GM12878 (cell line): ENCODE measurements at regions not wholly inside any gene's neighbourhood (a gene's known extent, or its start where the extent isn't known, plus 50 kb on each side); places are given as distances from the start of the nearest gene placed in this dataset.

ENCODE experiments used
- ATAC-seq: fragments of 200-7000 bp; cut with Tn5 transposase; 3 replicates; pipeline ENCODE4 v1.9.1; 2020; ENCODE audit warnings: mild to moderate bottlenecking, moderate library complexity
- BruUV-seq: library from RNA; stranded (reverse); fragments of 400-500 nt; replicated peaks from 2 replicates; lab custom pipeline; 2021; lab: Mats Ljungman, UMichigan
- CTCF ChIA-PET: fragments of 300-600 bp; sonication (Branson Sonifier 250); formaldehyde crosslinking; extraction: SDS; loops from one replicate; lab custom pipeline; 2021; ENCODE audit warnings: inconsistent platforms; lab: Yijun Ruan, JAX
- POLR2A ChIA-PET: fragments of 350-600 bp; formaldehyde crosslinking; extraction: SDS; loops from one replicate; lab custom pipeline; 2021; ENCODE audit warnings: inconsistent platforms; lab: Charles Lee
- RAD21 ChIA-PET: fragments of 300-600 bp; sonication (Branson Sonifier 250); formaldehyde crosslinking; loops from one replicate; lab custom pipeline; 2023; ENCODE audit warnings: antibody characterized with exemption; ENCODE audit not compliant: unreplicated experiment; lab: Charles Lee
- SMC1A ChIA-PET: fragments of 300-600 bp; sonication (Branson Sonifier 250); formaldehyde crosslinking; loops from one replicate; lab custom pipeline; 2023; ENCODE audit not compliant: unreplicated experiment, uncharacterized antibody; lab: Charles Lee
- DNase-seq: peaks from one replicate; pipeline ENCODE4 v3.0.0-alpha.2; 2011; ENCODE audit warnings: low read depth, low spot score
- FAIRE-seq: peaks from 3 replicates; lab custom pipeline; 2011; peaks lifted over from hg19 to GRCh38; lab: Jason Lieb, UNC
- H2AFZ ChIP-seq: 2 replicates; pipeline ENCODE4 v1.6.0; 2011; ENCODE audit warnings: low read depth, low read length, control low read depth; ENCODE audit not compliant: control insufficient read depth
- H3K27ac ChIP-seq: 2 replicates; pipeline ENCODE4 v1.5.1; 2011; ENCODE audit warnings: control low read depth; ENCODE audit not compliant: control insufficient read depth, insufficient read depth
- H3K27me3 ChIP-seq, 2 experiments: replicated peaks in 1 of 2; 2 replicates each; pipeline versions ENCODE4 v1.6.0 to v1.6.1; 2011; ENCODE audit warnings: low read length in 1 of 2; ENCODE audit not compliant: control insufficient read depth in 2 of 2, insufficient read depth in 2 of 2
- H3K36me3 ChIP-seq, 2 experiments: 2 replicates each; pipeline ENCODE4 v1.5.1; 2011; ENCODE audit warnings: low read length in 1 of 2; ENCODE audit not compliant: control insufficient read depth in 2 of 2, insufficient read depth in 2 of 2
- H3K4me1 ChIP-seq: 2 replicates; pipeline ENCODE4 v1.6.1; 2011; ENCODE audit warnings: mild to moderate bottlenecking, low read length, moderate library complexity, mixed read lengths; ENCODE audit not compliant: control insufficient read depth, insufficient read depth
- H3K4me2 ChIP-seq: 2 replicates; pipeline ENCODE4 v1.6.0; 2011; ENCODE audit warnings: control low read depth; ENCODE audit not compliant: control insufficient read depth, insufficient read depth
- H3K4me3 ChIP-seq: fragments of 200-600 bp; sonication (generic); 2 replicates; pipeline ENCODE4 v1.5.1; 2016
- H3K79me2 ChIP-seq: 2 replicates; pipeline ENCODE4 v1.6.0; 2011; ENCODE audit warnings: low read length; ENCODE audit not compliant: control insufficient read depth, insufficient read depth
- H3K9ac ChIP-seq: 2 replicates; pipeline ENCODE4 v1.8.0; 2011; ENCODE audit warnings: low read length, control low read depth, mixed read lengths; ENCODE audit not compliant: control insufficient read depth, insufficient read depth
- H3K9me3 ChIP-seq: replicated peaks from 3 replicates; pipeline ENCODE4 v1.5.1; 2011; ENCODE audit warnings: mild to moderate bottlenecking, low read length; ENCODE audit not compliant: control insufficient read depth, insufficient read depth
- H4K20me1 ChIP-seq: 2 replicates; pipeline ENCODE4 v1.6.0; 2011; ENCODE audit not compliant: control insufficient read depth, insufficient read depth
- ATF3 ChIP-seq: IDR thresholded peaks from 2 replicates; pipeline ENCODE4 v1.6.1; 2011; ENCODE audit warnings: low read depth, mild to moderate bottlenecking, low read length, moderate library complexity, borderline replicate concordance; ENCODE audit errors: extremely low read depth
- ATF7 ChIP-seq: fragments of 450-650 bp; IDR thresholded peaks from 2 replicates; pipeline ENCODE4 v1.6.1; 2016; ENCODE audit warnings: low read depth, mild to moderate bottlenecking
- CHD4 ChIP-seq: fragments of 200-600 bp; sonication (generic); IDR thresholded peaks from 2 replicates; pipeline ENCODE4 v1.6.1; 2016; ENCODE audit warnings: mild to moderate bottlenecking
- ELK1 ChIP-seq: IDR thresholded peaks from 2 replicates; pipeline ENCODE4 v1.6.1; 2012; ENCODE audit warnings: low read depth, low read length, improper control_type of control experiment
- GATAD2B ChIP-seq: fragments of 450-650 bp; conservative IDR thresholded peaks from 2 replicates; pipeline ENCODE4 v1.6.1; 2017; ENCODE audit warnings: low read depth, mild to moderate bottlenecking, moderate library complexity
- HDAC6 ChIP-seq: fragments of 200-600 bp; sonication (generic); IDR thresholded peaks from one replicate; pipeline ENCODE4 v1.8.0; 2017; ENCODE audit warnings: antibody characterized with exemption; ENCODE audit not compliant: unreplicated experiment
- MYC ChIP-seq: IDR thresholded peaks from 2 replicates; pipeline ENCODE4 v1.6.1; 2011; ENCODE audit warnings: mild to moderate bottlenecking, low read length, moderate library complexity, inconsistent platforms; ENCODE audit not compliant: insufficient read depth, insufficient replicate concordance, insufficient read length, severe bottlenecking
- NFXL1 ChIP-seq: fragments of 450-650 bp; IDR thresholded peaks from 2 replicates; pipeline ENCODE4 v1.6.1; 2017; ENCODE audit warnings: antibody characterized with exemption, mild to moderate bottlenecking, borderline replicate concordance
- RB1 ChIP-seq: fragments of 450-650 bp; formaldehyde crosslinking; IDR thresholded peaks from 2 replicates; pipeline ENCODE4 v1.6.1; 2017; ENCODE audit warnings: mild to moderate bottlenecking, borderline replicate concordance
- RELB ChIP-seq: fragments of 450-650 bp; IDR thresholded peaks from 2 replicates; pipeline ENCODE4 v1.6.1; 2017; ENCODE audit warnings: low read depth, mild to moderate bottlenecking, moderate library complexity
- STAT1 ChIP-seq: fragments of 450-650 bp; conservative IDR thresholded peaks from 2 replicates; pipeline ENCODE4 v1.6.1; 2014; ENCODE audit warnings: antibody characterized with exemption, mild to moderate bottlenecking
- STAT3 ChIP-seq: IDR thresholded peaks from 2 replicates; pipeline ENCODE4 v1.6.1; 2011; ENCODE audit warnings: low read depth, low read length, improper control_type of control experiment
- ZNF592 ChIP-seq: fragments of 450-650 bp; IDR thresholded peaks from 2 replicates; pipeline ENCODE4 v1.6.1; 2017; ENCODE audit warnings: mild to moderate bottlenecking, moderate library complexity
- WGBS: methylation state at CpG from one replicate; pipeline ENCODE4 v1.1.6; 2016; ENCODE audit warnings: low lambda C conversion rate; ENCODE audit not compliant: insufficient replicate concordance, insufficient coverage; ENCODE audit errors: missing lambda C conversion rate; 5-methylcytosine and 5-hydroxymethylcytosine counted together
- in situ Hi-C: fragments of 300-500 bp; cut with MboI; formaldehyde crosslinking; loops from 9 replicates; pipeline ENCODE4 v1.14.3; 2018; ENCODE audit warnings: mixed read lengths
- intact Hi-C: fragments of 100-400 bp; cut with micrococcal nuclease; formaldehyde crosslinking; loops from one replicate; pipeline ENCODE4 v1.14.2; 2022; ENCODE audit not compliant: unreplicated experiment

- TF ChIP-seq ZNF592, result no peak
- TF ChIP-seq ATF7, result no peak
These were observed 116.1 kb downstream of the PTPRS start (continued) for GRCh38 chr19:5224480-5224879.

GRCh38 chr19:5222821-5223321 lies 117.7 kb downstream of the PTPRS start:
- H3K4me2 ChIP-seq, result no peak overlapping the region
- H2AFZ ChIP-seq, result no peak overlapping the region
- H4K20me1 ChIP-seq, result no peaks in the 10 kb centered on the region
- H3K36me3 ChIP-seq, result no peaks in the 10 kb centered on the region
- no peak overlapping the region for H3K27ac ChIP-seq
- ChIA-PET SMC1A (interaction anchor here (0.6 kb wide), 1 partner anchor 929 kb away, joined by 3 read pairs; no protein-coding TSS in a partner anchor), POLR2A (no interaction called here), RAD21 (no interaction called here), CTCF (no interaction called here)
- H3K27me3 ChIP-seq, result no peaks in the 10 kb centered on the region
- no peak for TF ChIP-seq CHD4
- no peak for TF ChIP-seq MYC
- no peak for TF ChIP-seq ELK1
- no peak for TF ChIP-seq HDAC6
- no peak for TF ChIP-seq RB1
- TF ChIP-seq STAT1, result no peak
- TF ChIP-seq RELB, result no peak
- no peak for TF ChIP-seq GATAD2B
- TF ChIP-seq ATF3, result no peak
- no peak for TF ChIP-seq STAT3
- no peak for TF ChIP-seq NFXL1
- in situ Hi-C loops (no loop called here), intact Hi-C loops (no loop called here)
- no peak overlapping the region for H3K4me3 ChIP-seq
- DNase-seq (no peak), ATAC-seq (no peak), FAIRE-seq (no peak)
- no peaks in the 10 kb centered on the region for H3K4me1 ChIP-seq
- BruUV-seq, result no TSS peak
- no peaks in the 10 kb centered on the region for H3K79me2 ChIP-seq
- 77% methylated on average over 28 of the region's 53 CpGs for WGBS
- H3K9me3 ChIP-seq, result no peaks in the 10 kb centered on the region
- H3K9ac ChIP-seq, result no peak overlapping the region
